HCT116 (cell line): ENCODE measurements at regions not wholly inside any gene's neighbourhood (a gene's known extent, or its start where the extent isn't known, plus 50 kb on each side); places are given as distances from the start of the nearest gene placed in this dataset.

Experiments
- POLR2A ChIP-seq: IDR thresholded peaks from 2 replicates; pipeline ENCODE4 v1.7.0; 2011; ENCODE audit warnings: borderline replicate concordance; ENCODE audit not compliant: insufficient read depth, insufficient read length; ENCODE audit errors: extremely low read depth
- TF ChIP-seq, protein P1 (sequence below), 3 experiments: fragments of 200-600 bp in 1 of 3; sonication (generic) in 1 of 3; IDR thresholded peaks in 2 of 3; conservative IDR thresholded peaks in 1 of 3; 2 replicates each; pipeline ENCODE4 v1.5.1; 2012 to 2017; ENCODE audit warnings: low read depth in 2 of 3, low read length in 2 of 3, antibody characterized with exemption in 1 of 3, borderline replicate concordance in 1 of 3, control low read depth in 1 of 3, mild to moderate bottlenecking in 1 of 3, mixed read lengths in 1 of 3, mixed run types in 1 of 3, moderate library complexity in 1 of 3; ENCODE audit not compliant: insufficient read depth in 1 of 3

DNA sequence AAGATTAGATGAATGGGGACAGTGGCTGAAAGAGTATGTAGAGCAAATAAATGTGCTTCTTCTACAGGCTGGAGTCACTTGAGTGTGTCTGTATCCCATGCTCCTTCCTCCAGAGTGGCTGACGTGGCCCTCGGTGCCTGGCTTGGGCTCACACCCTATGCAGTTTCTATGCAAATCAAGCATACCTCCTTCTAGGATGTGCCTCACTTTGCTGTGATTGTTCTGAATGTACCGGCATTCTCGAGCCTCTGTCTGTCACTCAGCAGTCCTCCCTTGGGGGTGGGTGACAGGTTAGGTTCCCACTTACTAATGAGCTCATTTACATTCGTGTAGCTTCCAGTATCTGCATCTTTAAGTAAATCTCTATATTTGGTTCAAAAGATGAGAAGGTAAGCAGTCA lies 55.1 kb upstream of the HDDC2 start:
- TF ChIP-seq, protein P1, sequence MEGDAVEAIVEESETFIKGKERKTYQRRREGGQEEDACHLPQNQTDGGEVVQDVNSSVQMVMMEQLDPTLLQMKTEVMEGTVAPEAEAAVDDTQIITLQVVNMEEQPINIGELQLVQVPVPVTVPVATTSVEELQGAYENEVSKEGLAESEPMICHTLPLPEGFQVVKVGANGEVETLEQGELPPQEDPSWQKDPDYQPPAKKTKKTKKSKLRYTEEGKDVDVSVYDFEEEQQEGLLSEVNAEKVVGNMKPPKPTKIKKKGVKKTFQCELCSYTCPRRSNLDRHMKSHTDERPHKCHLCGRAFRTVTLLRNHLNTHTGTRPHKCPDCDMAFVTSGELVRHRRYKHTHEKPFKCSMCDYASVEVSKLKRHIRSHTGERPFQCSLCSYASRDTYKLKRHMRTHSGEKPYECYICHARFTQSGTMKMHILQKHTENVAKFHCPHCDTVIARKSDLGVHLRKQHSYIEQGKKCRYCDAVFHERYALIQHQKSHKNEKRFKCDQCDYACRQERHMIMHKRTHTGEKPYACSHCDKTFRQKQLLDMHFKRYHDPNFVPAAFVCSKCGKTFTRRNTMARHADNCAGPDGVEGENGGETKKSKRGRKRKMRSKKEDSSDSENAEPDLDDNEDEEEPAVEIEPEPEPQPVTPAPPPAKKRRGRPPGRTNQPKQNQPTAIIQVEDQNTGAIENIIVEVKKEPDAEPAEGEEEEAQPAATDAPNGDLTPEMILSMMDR (IDR thresholded peaks at IDR 0.05 in 2 of 3, conservative IDR thresholded peaks at IDR 0.05 in 1 of 3; ENCODE audit: borderline replicate concordance in 1 of 3, insufficient read depth in 1 of 3, low read depth in 2 of 3, low read length in 2 of 3) = no peak
- no peak for TF ChIP-seq POLR2A
